HG03060 (cell line): ENCODE measurements at regions not wholly inside any gene's neighbourhood (a gene's known extent, or its start where the extent isn't known, plus 50 kb on each side); places are given as distances from the start of the nearest gene placed in this dataset.
"Not testable (repeated sequence)": the region's sequence is repeated elsewhere in the genome, so short reads cannot be mapped to it uniquely, and the experiment has no call there.

Source experiments
- ATAC-seq: cut with Tn5 transposase; IDR thresholded peaks from one replicate; pipeline ENCODE4 v1.9.1; 2021; ENCODE audit warnings: low read depth, moderate number of reproducible peaks; ENCODE audit not compliant: unreplicated experiment

- no peak for ATAC-seq
Measured at GRCh38 chr5:104418056-104418455, 855.5 kb upstream of the NUDT12 start.

GRCh38 chr5:104412649-104413240 lies 850.2 kb upstream of the NUDT12 start:
- no peak for ATAC-seq

- ATAC-seq = no peak
Measured at GRCh38 chr5:104400941-104401340, 838.4 kb upstream of the NUDT12 start.

DNA sequence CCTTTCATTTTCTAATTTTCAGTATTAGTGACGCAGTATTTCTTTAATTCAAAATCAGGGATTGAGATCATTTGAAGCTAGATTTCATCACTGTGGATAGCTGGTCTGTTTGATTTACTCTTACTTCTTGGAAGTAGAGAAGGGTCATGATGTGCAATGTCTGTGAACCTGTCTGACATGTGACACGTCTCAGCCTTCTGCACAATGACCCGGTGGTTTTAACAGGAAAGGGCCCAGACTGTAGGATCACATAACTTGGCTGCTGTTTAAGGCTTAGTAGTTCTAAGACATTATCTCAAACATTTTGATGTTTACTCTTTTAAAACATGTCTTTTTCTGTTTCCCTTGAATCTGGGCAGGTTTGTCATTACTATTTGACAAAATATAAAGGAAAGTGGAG lies 823.3 kb upstream of the NUDT12 start:
- no peak for ATAC-seq

- ATAC-seq = no peak
Measured at GRCh38 chr5:104375345-104375744, 812.8 kb upstream of the NUDT12 start.

GRCh38 chr5:104372796-104373195 lies 810.2 kb upstream of the NUDT12 start:
- ATAC-seq = no peak

DNA sequence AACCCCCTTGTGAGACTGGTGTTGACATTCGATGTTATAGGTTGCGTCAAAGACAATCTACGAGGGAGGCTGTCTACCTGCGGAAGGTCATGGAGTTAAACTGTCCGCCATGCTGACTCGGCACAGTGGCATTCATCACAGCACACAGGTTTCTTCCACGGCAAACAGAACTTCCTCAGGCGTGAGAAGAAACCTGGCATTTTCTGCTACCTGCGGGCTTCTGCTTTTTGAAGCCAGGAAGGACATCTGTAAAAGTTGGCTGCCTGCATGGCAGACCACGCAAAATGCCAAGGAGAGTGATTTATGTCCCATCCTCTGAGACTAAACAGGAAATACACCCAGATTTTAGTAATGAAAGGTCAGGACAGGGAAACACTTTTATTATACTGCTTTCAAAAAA lies 809.8 kb upstream of the NUDT12 start:
- ATAC-seq = no peak

DNA sequence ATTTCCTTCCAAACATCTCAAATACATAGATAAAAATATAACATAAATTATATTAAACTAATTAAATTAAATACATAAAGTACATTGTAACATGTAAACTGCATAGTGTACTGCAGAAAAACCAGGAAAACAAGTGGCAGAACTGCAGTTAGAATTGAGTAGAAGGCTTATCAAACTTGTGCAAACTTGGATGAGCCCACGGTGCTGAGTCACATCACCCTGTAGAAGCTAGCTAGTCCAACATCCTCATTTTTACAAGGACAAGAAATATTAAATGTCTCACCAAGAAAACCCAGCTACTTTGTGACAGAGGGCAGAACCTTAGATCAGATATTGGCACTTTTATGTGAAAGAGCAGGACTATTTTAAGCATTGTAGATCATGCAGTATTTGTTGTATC lies 807.9 kb upstream of the NUDT12 start:
- ATAC-seq = no peak

DNA sequence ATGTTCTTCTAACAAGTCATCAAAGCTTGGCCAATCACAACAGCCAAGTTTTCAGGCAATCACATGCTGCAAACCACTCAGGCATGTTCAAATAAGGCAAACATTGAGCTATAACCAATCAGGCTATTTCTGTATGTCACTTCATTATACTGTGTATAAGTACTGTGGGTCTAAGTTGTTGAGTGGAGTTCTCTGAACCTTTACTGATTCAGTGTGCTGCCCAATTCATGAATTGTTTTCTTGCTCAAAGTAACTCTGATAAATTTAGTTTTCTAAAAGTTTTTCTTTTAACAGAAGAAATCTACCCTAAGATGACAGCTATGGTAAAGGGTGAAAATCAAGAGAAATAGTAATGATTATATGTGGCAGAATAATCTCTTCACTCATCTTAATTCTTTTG lies 805.4 kb upstream of the NUDT12 start:
- no peak for ATAC-seq

DNA sequence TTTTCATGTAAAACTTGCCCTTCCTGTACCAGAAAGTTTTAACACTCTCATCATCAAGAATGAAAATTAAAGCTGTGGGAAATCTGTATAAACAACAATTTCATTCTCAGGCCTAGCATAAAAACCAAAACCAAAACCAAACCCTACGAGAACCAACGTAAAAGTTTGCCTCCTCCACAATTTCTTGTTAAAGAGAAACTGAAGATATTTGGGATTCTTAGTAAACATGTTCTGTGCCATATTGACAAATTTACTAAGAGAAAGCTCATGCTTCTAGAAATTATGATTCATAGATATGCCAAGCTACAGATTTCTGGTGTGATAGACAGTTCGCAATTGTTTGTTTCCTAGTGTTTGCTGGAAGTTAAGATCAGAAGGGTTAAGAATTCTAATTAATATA lies 801.0 kb upstream of the NUDT12 start:
- ATAC-seq = no peak

GRCh38 chr5:104361932-104362331 lies 799.3 kb upstream of the NUDT12 start:
- no peak for ATAC-seq

DNA sequence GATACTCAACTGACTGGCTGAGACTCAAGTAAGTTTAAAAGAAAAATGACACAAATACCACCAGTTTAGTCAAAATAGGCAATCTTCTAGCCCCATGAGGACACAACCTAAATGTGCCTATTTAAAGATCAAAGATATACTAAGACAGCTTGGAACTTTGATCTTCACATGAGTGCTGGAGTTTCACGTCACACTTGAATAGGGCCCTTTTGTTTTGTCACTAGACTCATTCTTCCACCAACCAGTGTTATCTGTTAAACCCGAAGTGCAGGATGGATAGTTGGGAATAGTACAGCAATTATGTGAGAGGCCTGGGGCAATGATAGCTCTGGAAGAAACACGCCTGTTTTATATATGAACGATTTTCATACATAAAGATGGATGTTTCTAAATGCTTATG lies 792.8 kb upstream of the NUDT12 start:
- ATAC-seq = no peak

DNA sequence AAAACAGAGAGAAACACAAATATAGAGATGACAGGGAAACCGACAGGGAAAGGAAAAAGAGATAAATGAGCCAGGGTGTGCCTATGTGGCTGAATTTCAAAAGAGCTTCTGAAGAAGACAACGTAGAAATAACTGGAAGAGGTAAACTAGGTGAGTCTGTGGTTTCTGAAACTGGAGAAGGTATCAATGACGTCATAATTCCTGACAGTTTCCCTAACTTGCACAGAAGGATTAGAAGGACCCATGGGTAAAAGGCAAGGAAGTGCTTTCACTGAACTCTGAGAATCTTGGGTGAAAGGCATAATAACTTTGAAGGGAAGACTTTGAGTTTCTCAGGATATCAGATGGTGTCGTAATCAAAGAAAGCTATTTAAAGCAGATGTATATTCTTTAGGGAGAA lies 790.8 kb upstream of the NUDT12 start:
- ATAC-seq = no peak

GRCh38 chr5:104352954-104353353 lies 790.4 kb upstream of the NUDT12 start:
- no peak for ATAC-seq

- no peak for ATAC-seq
Measured at GRCh38 chr5:104347119-104347708, 784.6 kb upstream of the NUDT12 start.

DNA sequence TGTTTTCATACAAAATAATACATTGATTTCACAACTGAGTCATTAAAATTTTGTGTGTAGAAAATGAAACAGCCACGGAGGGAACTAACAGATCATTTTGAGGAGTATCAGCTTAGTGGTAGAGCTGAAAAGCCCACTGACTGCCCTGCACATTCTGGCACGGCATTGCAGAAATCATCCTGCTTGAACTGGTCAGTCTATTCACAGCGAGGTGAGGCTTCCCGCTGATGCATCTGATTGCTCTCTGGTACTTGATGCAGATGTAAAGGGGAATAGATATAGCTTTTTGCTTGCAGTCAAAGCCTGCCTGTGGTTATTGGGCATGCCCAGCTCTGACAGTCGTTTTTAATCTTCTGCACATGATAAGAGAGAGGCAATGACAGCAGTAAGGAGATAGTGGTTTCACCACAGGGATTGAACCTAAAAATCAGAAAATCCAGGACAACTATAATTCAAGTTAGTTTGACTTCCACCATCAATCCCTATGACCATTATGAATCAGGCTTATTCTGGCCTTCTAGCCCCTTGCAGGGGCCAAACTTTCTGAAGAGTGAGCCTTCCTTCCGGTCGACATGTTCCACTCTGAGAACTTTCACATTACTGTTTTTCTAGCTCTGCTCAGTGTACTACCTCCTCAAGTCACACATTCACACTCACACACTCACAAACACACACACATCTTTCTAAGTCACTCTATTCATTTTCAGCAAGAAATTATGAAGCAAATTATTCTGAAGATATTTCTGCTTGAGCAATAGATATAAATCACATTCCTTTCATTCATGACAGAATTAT lies 782.8 kb upstream of the NUDT12 start:
- no peak for ATAC-seq

- ATAC-seq = no peak
Measured at GRCh38 chr5:104344809-104345208, 782.2 kb upstream of the NUDT12 start.

DNA sequence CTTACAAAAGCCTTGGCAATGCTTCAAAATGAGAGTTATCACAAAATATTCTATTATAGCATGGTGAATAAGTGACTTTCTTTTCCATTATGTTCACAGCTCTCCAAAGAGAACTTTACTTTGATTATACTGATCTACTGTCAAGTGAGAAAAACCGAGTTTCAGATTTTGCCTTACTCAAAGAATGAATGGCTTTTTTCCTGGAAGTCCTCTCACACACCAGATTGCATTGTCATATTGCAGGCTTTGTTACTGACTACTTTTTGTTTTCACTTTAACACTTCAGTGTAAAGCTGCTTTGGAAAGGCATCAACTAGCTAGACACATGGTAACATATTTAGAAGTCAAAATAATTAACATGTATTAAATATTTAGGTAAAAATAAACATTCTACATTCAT lies 765.2 kb upstream of the NUDT12 start:
- no peak for ATAC-seq

DNA sequence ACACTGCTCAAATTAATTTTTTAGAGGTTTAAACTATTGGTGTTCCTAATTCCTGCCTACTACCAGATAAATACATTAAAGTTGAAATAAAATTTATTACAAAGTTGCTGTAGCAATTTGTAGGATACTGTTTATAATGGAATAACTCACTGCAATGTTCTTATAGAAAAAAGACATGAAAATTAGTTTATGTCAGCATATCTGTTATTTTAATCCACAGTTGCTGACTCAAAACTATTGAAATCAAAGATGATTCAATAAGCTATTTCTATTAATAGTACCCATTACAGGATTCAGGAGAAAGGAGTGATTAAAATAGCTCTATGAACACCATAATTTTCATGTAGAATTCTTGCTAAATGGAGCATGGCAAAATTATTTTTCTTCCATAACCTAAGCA lies 764.4 kb upstream of the NUDT12 start:
- no peak for ATAC-seq

GRCh38 chr5:104325356-104325755 lies 762.8 kb upstream of the NUDT12 start:
- ATAC-seq = no peak

DNA sequence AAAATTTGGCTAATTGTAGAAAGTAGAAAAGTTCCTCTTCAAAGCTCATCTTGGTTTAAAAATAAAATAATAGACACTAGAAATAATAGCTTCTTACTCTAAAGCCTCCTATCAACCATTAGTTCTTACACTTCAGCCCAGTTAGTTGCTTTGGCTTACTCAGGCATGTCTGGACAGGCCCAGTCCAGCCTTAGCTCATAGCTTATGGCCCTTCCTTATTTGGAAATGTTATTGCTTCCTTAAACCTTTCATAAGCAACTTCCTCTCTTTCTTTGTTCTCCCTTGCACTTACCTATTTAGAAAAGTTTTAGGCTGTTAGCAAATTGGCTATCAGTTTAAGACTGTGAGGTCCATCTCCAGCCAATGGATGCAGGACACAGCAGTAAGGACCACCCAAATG lies 754.1 kb upstream of the NUDT12 start:
- not testable (repeated sequence) for ATAC-seq

GRCh38 chr5:104312481-104312880 lies 749.9 kb upstream of the NUDT12 start:
- no peak for ATAC-seq
